H1 (cell line): ENCODE measurements at regions not wholly inside any gene's neighbourhood (a gene's known extent, or its start where the extent isn't known, plus 50 kb on each side); places are given as distances from the start of the nearest gene placed in this dataset.

ENCODE experiments used
- CTCF ChIA-PET: fragments of 300-600 bp; sonication (Branson Sonifier 250); formaldehyde crosslinking; loops from one replicate; lab custom pipeline; 2021; ENCODE audit not compliant: partially characterized antibody; lab: Charles Lee
- POLR2A ChIA-PET: fragments of 300-600 bp; sonication (Branson Sonifier 250); formaldehyde crosslinking; loops from one replicate; lab custom pipeline; 2021; ENCODE audit warnings: inconsistent platforms; ENCODE audit not compliant: partially characterized antibody; lab: Charles Lee
- DNase-seq, 2 experiments: peaks; one replicate each; pipeline versions ENCODE4 v3.0.0 to v3.0.0-alpha.2; 2010 to 2022; ENCODE audit warnings: low spot score in 2 of 2, low read depth in 1 of 2, mixed read lengths in 1 of 2
- FAIRE-seq: peaks from 2 replicates; lab custom pipeline; 2011; peaks lifted over from hg19 to GRCh38; lab: Jason Lieb, UNC
- H2AFZ ChIP-seq: 2 replicates; pipeline ENCODE4 v1.8.1; 2012; ENCODE audit warnings: low read length, inconsistent platforms
- H2AK5ac ChIP-seq: 2 replicates; pipeline ENCODE4 v1.6.1; 2013; ENCODE audit warnings: low read depth, low read length
- H2BK120ac ChIP-seq: replicated peaks from 2 replicates; pipeline ENCODE3; 2013; ENCODE audit warnings: low read depth, low read length, inconsistent platforms
- H2BK12ac ChIP-seq: 2 replicates; pipeline ENCODE4 v1.6.1; 2013; ENCODE audit warnings: low read depth, low read length
- H2BK15ac ChIP-seq: 2 replicates; pipeline ENCODE4 v1.6.1; 2013; ENCODE audit warnings: low read length
- H2BK20ac ChIP-seq: 2 replicates; pipeline ENCODE4 v1.6.1; 2013; ENCODE audit warnings: low read length
- H2BK5ac ChIP-seq: 2 replicates; pipeline ENCODE4 v1.6.1; 2013; ENCODE audit warnings: low read depth, low read length
- H3K14ac ChIP-seq: 2 replicates; pipeline ENCODE4 v1.6.1; 2013; ENCODE audit warnings: inconsistent platforms; ENCODE audit not compliant: insufficient read length
- H3K18ac ChIP-seq: 2 replicates; pipeline ENCODE4 v1.6.1; 2013; ENCODE audit warnings: low read length; ENCODE audit errors: extremely low read depth
- H3K23ac ChIP-seq: 2 replicates; pipeline ENCODE4 v1.6.1; 2013; ENCODE audit warnings: inconsistent platforms; ENCODE audit not compliant: insufficient read length
- H3K23me2 ChIP-seq: 2 replicates; pipeline ENCODE4 v1.6.1; 2013; ENCODE audit warnings: low read depth, low read length
- H3K27ac ChIP-seq: 2 replicates; pipeline ENCODE4 v1.6.1; 2011; ENCODE audit warnings: low read depth, low read length, inconsistent platforms
- H3K27me3 ChIP-seq, 4 experiments: replicated peaks in 1 of 4; 1 replicate in 1 of 4; 2 replicates in 3 of 4; pipeline versions ENCODE4 v1.6.1 to v1.8.1; 2011 to 2013; ENCODE audit warnings: low read length in 3 of 4, mild to moderate bottlenecking in 3 of 4, inconsistent platforms in 2 of 4, mixed read lengths in 2 of 4, moderate library complexity in 1 of 4; ENCODE audit not compliant: control insufficient read depth in 3 of 4, insufficient read depth in 3 of 4; ENCODE audit errors: extremely low read depth in 1 of 4
- H3K36me3 ChIP-seq, 4 experiments: 2 replicates each; pipeline versions ENCODE4 v1.6.1 to v1.8.1; 2011 to 2013; ENCODE audit warnings: mild to moderate bottlenecking in 4 of 4, low read length in 3 of 4, moderate library complexity in 2 of 4, control low read depth in 1 of 4, inconsistent platforms in 1 of 4; ENCODE audit not compliant: insufficient read depth in 4 of 4, control insufficient read depth in 2 of 4
- H3K4ac ChIP-seq: replicated peaks from 2 replicates; pipeline ENCODE3; 2013; ENCODE audit warnings: low read length, low read depth, mixed read lengths, inconsistent platforms; ENCODE audit not compliant: insufficient read length
- H3K4me1 ChIP-seq, 4 experiments: replicated peaks in 1 of 4; 1 replicate in 1 of 4; 2 replicates in 3 of 4; pipeline versions ENCODE4 v1.6.1 to v1.8.1; 2011 to 2013; ENCODE audit warnings: low read length in 3 of 4, inconsistent platforms in 2 of 4, mixed read lengths in 1 of 4; ENCODE audit not compliant: insufficient read depth in 4 of 4, control insufficient read depth in 3 of 4
- H3K4me2 ChIP-seq, 2 experiments: 2 replicates each; pipeline versions ENCODE4 v1.6.1 to v1.8.1; 2011 to 2013; ENCODE audit warnings: low read depth in 2 of 2, low read length in 2 of 2, control low read depth in 1 of 2, inconsistent platforms in 1 of 2, mild to moderate bottlenecking in 1 of 2; ENCODE audit not compliant: insufficient read depth in 1 of 2
- H3K4me3 ChIP-seq, 4 experiments: fragments of 200-600, 300-600 bp in 1 of 4; sonication (generic), shearing (Covaris generic), sonication (Bioruptor Twin) in 1 of 4; 2 replicates each; pipeline versions ENCODE4 v1.5.1 to v1.8.1; 2011 to 2016; ENCODE audit warnings: low read length in 4 of 4, low read depth in 3 of 4, control low read depth in 2 of 4, inconsistent platforms in 2 of 4, mild to moderate bottlenecking in 2 of 4, mixed read lengths in 1 of 4, moderate library complexity in 1 of 4; ENCODE audit not compliant: insufficient read depth in 2 of 4; ENCODE audit errors: extremely low read depth in 1 of 4
- H3K56ac ChIP-seq: replicated peaks from 2 replicates; pipeline ENCODE3; 2013; ENCODE audit warnings: low read depth, mild to moderate bottlenecking, mixed read lengths, low read length, inconsistent platforms; ENCODE audit not compliant: insufficient read length
- H3K79me1 ChIP-seq: 2 replicates; pipeline ENCODE4 v1.6.1; 2013; ENCODE audit warnings: low read depth, low read length, control low read depth
- H3K79me2 ChIP-seq, 2 experiments: 2 replicates each; pipeline versions ENCODE4 v1.6.1 to v1.8.1; 2012 to 2013; ENCODE audit warnings: low read length in 2 of 2, mild to moderate bottlenecking in 2 of 2, inconsistent platforms in 1 of 2; ENCODE audit not compliant: insufficient read depth in 2 of 2, control insufficient read depth in 1 of 2
- H3K9ac ChIP-seq, 4 experiments: replicated peaks in 1 of 4; 1 replicate in 1 of 4; 2 replicates in 3 of 4; pipeline versions ENCODE4 v1.6.1 to v1.8.1; 2011 to 2013; ENCODE audit warnings: low read depth in 3 of 4, low read length in 3 of 4, control low read depth in 2 of 4, mild to moderate bottlenecking in 2 of 4, moderate library complexity in 2 of 4, inconsistent platforms in 1 of 4; ENCODE audit errors: extremely low read depth in 1 of 4
- H3K9me3 ChIP-seq, 2 experiments: 2 replicates each; pipeline versions ENCODE4 v1.6.1 to v1.8.1; 2012 to 2013; ENCODE audit warnings: mild to moderate bottlenecking in 2 of 2, moderate library complexity in 2 of 2, control low read depth in 1 of 2, inconsistent platforms in 1 of 2, low read depth in 1 of 2, low read length in 1 of 2, mixed read lengths in 1 of 2; ENCODE audit not compliant: insufficient read depth in 2 of 2
- H4K20me1 ChIP-seq, 2 experiments: replicated peaks in 1 of 2; 2 replicates each; pipeline versions ENCODE3 to v1.8.1; 2011 to 2013; ENCODE audit warnings: inconsistent platforms in 2 of 2, low read length in 2 of 2, mild to moderate bottlenecking in 1 of 2; ENCODE audit not compliant: insufficient read depth in 2 of 2, control insufficient read depth in 1 of 2
- H4K5ac ChIP-seq: 2 replicates; pipeline ENCODE4 v1.6.1; 2013; ENCODE audit warnings: low read length, low read depth, mixed read lengths, inconsistent platforms; ENCODE audit not compliant: insufficient read length
- H4K8ac ChIP-seq: 2 replicates; pipeline ENCODE4 v1.8.0; 2013; ENCODE audit warnings: mild to moderate bottlenecking, moderate library complexity, low read length, inconsistent platforms; ENCODE audit not compliant: insufficient read depth; ENCODE audit errors: extremely low read depth
- H4K91ac ChIP-seq: replicated peaks from 2 replicates; pipeline ENCODE3; 2013; ENCODE audit warnings: low read length, mixed read lengths, inconsistent platforms; ENCODE audit not compliant: insufficient read length
- NRF1 ChIP-seq: IDR thresholded peaks from 2 replicates; pipeline ENCODE4 v1.6.1; 2011; ENCODE audit warnings: mild to moderate bottlenecking, low read depth, low read length, improper control_type of control experiment
- SP4 ChIP-seq: IDR thresholded peaks from 2 replicates; pipeline ENCODE4 v1.6.1; 2012; ENCODE audit warnings: low read length, inconsistent platforms
- TAF7 ChIP-seq: optimal IDR thresholded peaks from 2 replicates; pipeline ENCODE3; 2011; ENCODE audit warnings: low read depth, mild to moderate bottlenecking, inconsistent platforms, low read length, moderate library complexity, borderline replicate concordance
- WGBS, 2 experiments: shearing (Covaris generic) in 1 of 2; methylation state at CpG; one replicate each; pipeline versions ENCODE4 v1.1.6 to v1.1.7; 2013 to 2015; ENCODE audit warnings: low lambda C conversion rate in 2 of 2, mixed read lengths in 2 of 2, inconsistent platforms in 1 of 2, low coverage in 1 of 2, missing lambda C conversion rate in 1 of 2; ENCODE audit not compliant: insufficient replicate concordance in 2 of 2, insufficient coverage in 1 of 2, insufficient read length in 1 of 2; ENCODE audit errors: extremely low coverage in 1 of 2, missing lambda C conversion rate in 1 of 2; 5-methylcytosine and 5-hydroxymethylcytosine counted together

GRCh38 chr11:42992594-42992993 lies 319.2 kb upstream of the API5 start:
- Histone ChIP-seq H3K4ac (no peak overlapping the region), H3K27ac (no peak overlapping the region), H2AFZ (no peak overlapping the region), H4K8ac (no peak overlapping the region), H4K20me1 (no peaks in the 10 kb centered on the region), H3K27me3 (no peaks in the 10 kb centered on the region), H2BK20ac (no peak overlapping the region), H3K56ac (no peak overlapping the region), H4K91ac (no peak overlapping the region), H3K79me2 (no peaks in the 10 kb centered on the region), H3K14ac (no peak overlapping the region), H3K23ac (no peak overlapping the region), H3K79me1 (no peaks in the 10 kb centered on the region), H2AK5ac (no peak overlapping the region), H3K9ac (no peak overlapping the region), H3K23me2 (no peaks in the 10 kb centered on the region), H4K5ac (no peak overlapping the region), H3K9me3 (no peaks in the 10 kb centered on the region; a peak in 2 of 4 replicates), H2BK5ac (no peak overlapping the region), H3K4me2 (no peak overlapping the region), H3K4me3 (no peak overlapping the region), H3K4me1 (no peaks in the 10 kb centered on the region), H3K36me3 (no peaks in the 10 kb centered on the region), H2BK120ac (no peak overlapping the region), H2BK15ac (no peak overlapping the region), H3K18ac (no peak overlapping the region), H2BK12ac (no peak overlapping the region)
- DNase-seq: no peak
- no peak for FAIRE-seq
- WGBS, 2 experiments: 85% methylated on average over 2 of the region's 2 CpGs; no CpG with 5 or more reads in 1 of the 2 experiments
- ChIA-PET POLR2A (no interaction called here), CTCF (no interaction called here)
- TF ChIP-seq SP4 (no peak), NRF1 (no peak), TAF7 (no peak)
